NOMO-1 treated with DMSO at 0.1 percent for 48 hours (cell line): ENCODE measurements at regions not wholly inside any gene's neighbourhood (a gene's known extent, or its start where the extent isn't known, plus 50 kb on each side); places are given as distances from the start of the nearest gene placed in this dataset.

Experiments used
- DNase-seq: peaks from one replicate; lab custom pipeline; 2025; ENCODE audit not compliant: unreplicated experiment; lab: John Stamatoyannopoulos, UW

DNA sequence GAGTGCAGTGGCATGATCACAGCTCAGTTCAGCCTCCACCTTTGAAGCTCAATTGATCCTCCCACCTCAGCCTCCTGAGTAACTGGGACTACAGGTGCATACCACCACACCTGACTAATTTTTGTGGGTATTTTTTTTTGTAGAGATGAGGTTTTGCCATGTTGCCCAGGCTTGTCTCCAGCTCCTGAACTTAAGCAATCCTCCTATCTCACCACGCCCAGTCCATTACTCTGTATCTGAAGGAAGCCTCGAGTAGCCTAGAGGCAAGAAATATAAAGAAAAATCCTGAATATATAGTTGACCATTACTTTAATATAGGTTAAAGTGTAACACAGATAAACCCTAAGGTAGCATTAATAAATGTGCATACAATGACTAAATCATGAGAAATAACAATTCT, 686.8 kb upstream of the PIK3C3 start:
- no peak for DNase-seq

DNA sequence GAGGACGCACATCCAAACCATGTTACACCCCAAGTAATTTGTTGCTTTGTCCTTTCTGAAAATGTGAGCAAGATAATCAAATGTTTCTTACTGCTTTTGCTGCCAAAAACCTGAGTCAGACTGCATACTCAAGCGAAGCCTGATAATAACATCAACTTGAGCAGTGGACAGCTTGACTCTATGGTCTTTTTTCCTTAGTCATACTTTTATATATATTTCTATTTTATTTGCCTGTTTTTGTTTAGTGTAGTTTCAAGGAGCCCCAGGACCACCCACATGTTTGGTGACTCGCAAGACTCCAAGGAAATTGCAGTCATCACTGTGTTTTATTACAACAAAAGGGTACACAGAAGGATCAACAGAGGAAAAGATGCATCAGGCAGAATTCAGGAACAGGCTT, 688.4 kb upstream of the PIK3C3 start:
- DNase-seq: no peak

GRCh38 chr18:41266204-41266603, 688.8 kb upstream of the PIK3C3 start:
- DNase-seq: no peak

- DNase-seq: no peak
Observed at GRCh38 chr18:41265047-41265446, 690.0 kb upstream of the PIK3C3 start.

- DNase-seq: no peak
Observed at GRCh38 chr18:41263956-41264355, 691.1 kb upstream of the PIK3C3 start.

DNA sequence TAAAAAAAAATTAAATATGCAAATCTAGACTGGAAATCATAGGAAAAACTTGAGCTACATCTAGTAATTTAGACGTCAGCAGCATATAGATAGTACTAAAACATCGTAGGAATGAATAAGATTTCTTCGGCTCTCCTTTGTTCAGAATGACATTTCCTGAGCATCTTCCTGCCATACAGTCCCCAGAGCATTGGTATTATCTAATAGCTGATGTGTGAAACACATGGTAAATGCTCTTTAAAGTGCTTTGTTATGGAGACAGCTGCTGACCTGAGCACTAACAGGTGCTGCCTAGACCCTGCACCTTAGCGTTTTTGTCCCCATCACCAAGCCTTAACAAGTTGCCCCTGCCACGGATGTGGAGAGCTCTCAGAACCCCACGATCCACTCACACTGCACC, 692.3 kb upstream of the PIK3C3 start:
- DNase-seq: no peak

GRCh38 chr18:41244591-41245037, 710.4 kb upstream of the PIK3C3 start:
- DNase-seq: no peak

DNA sequence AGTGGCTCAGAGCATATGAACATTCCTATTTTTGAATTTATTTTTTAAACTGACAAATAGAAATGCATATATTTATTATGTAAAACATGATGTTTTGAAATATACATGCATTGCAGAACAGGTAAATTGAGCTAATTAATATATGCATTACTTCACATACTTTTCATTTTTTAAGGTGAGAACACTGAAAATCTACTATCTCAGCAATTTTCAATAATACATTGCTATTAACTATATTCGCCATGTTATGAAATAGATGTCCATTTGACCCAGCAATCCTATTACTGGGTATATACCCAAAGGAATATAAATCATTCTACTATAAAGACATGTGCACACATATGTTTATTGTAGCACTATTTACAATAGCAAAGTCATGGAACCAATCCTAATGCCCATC, 717.7 kb upstream of the PIK3C3 start:
- DNase-seq: no peak

DNA sequence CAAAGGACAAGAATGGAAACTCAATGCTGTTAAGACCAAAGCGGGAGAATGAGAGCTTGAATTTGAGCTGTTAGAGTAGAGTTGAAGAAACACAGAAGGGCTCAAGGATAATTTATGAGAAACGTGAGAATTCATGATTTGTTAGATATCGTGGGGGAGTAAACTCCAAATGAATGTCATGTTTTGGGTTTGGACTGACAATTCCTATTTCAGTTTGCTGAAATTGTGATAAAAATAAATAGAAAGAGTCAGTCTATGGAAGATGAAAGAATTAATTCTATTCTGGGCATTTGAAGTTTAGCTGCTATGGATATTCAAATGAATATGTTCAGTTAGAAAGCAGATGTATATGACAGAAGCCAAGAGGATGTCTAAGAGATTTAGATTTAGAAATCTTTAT, 723.4 kb upstream of the PIK3C3 start:
- no peak for DNase-seq

DNA sequence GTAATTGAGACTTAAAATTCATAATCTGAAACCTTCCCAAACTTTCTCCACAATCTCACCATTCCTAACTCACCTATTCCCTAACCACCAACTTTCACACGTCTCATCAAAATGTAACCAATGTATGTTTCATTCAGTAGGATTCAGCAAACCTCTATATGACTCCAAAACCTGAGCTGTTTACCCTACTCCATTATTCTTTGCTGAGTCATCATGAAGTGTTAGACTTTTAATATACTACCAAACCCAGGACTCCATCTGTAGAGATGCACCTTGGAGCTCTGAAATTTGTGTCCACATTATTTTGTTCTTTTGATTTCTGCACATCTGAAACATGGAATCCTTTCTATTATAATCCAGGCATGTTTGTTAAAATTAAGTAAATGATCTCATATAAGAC, 727.0 kb upstream of the PIK3C3 start:
- DNase-seq: no peak

DNA sequence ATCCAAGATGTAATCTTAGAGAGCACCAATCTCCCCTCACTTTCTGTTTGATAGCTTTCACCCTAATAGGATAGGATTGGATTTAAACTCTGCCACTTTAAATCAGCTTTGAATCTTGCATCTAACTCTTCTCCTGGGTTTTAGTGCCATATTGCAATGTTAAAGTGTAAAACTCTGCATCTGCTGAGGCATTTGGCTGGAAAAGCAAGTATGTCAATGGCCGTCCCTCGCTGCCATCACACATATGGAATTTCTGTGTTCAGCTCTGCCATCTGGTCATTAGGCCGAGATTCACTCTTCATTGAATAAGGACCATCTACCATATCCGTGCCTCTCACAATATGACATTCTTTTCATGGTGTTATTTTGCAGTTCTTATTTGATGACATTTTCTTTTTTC, 728.1 kb upstream of the PIK3C3 start:
- DNase-seq: no peak

- no peak for DNase-seq
Observed at GRCh38 chr18:41226186-41226585, 728.8 kb upstream of the PIK3C3 start.

- DNase-seq: no peak
Observed at GRCh38 chr18:41216341-41217003, 738.6 kb upstream of the PIK3C3 start.

DNA sequence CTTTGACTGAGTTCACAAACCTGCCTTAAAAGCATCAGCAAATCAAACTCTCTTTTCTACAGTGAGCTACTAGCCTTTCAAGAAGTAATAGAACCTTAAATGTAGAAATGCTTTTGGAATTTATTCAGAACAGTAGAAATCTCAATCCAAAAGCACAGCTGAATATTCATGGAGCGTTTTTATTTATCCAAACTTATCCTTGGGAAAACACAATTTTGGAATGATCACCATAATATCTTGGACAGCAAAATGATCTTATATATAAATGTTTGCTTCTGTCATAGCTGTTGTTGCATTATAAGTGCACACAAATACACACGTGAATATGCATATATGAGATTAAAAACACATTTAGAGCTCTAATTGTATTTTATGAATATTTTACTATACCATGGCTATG, 747.3 kb upstream of the PIK3C3 start:
- no peak for DNase-seq

GRCh38 chr18:41206341-41206830, 748.6 kb upstream of the PIK3C3 start:
- no peak for DNase-seq

- DNase-seq: no peak
Observed at GRCh38 chr18:41199212-41199611, 755.8 kb upstream of the PIK3C3 start.

- DNase-seq: no peak
Observed at GRCh38 chr18:41197967-41198366, 757.1 kb upstream of the PIK3C3 start.

GRCh38 chr18:41170346-41170745, 784.7 kb upstream of the PIK3C3 start:
- no peak for DNase-seq

- DNase-seq: no peak
Observed at GRCh38 chr18:41165625-41166024, 789.4 kb upstream of the PIK3C3 start.

DNA sequence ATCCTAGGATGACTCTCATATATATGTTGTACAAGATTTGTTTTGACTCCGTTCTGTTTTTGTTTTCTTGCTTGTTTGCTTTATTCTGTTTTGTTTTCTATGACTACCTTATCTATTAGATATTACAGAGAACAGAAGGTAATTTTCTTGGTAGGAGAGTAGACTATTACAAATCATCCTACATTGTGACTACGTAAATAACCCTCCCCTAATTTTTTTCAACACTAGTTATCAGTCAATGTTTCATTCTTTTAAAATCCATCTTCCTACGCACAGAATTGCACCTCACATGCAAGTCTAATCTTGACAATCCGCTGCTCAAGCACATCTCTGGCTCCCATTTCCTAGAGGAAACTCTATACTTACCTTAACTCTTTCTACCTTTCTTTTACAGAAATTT, 792.3 kb upstream of the PIK3C3 start:
- no peak for DNase-seq

DNA sequence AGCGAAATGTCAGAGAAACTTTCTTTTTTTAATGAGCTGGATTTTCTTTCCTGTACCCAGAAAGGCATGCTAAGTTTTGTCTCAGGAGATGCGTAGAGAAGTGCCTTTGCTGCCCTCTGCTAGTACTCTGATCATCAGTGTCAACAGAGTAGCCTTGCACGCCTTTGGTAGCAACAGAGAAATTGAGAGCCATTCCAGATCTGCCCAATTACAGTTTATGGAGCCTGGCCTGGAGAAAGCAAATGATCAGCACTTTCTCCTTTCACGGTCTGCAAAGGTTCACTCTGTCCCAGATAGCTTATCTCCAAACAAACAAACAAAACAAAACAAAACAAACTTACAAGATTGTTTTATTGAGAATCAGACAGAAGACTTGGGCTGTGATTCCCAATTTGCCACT, 792.8 kb upstream of the PIK3C3 start:
- DNase-seq: no peak

- no peak for DNase-seq
Observed at GRCh38 chr18:41155910-41156851, 798.9 kb upstream of the PIK3C3 start.
